ENCODE measurements at regions not wholly inside any gene's neighbourhood (a gene's known extent, or its start where the extent isn't known, plus 50 kb on each side); places are given as distances from the start of the nearest gene placed in this dataset.
"Not testable (repeated sequence)": the region's sequence is repeated elsewhere in the genome, so short reads cannot be mapped to it uniquely, and the experiment has no call there.

DNA sequence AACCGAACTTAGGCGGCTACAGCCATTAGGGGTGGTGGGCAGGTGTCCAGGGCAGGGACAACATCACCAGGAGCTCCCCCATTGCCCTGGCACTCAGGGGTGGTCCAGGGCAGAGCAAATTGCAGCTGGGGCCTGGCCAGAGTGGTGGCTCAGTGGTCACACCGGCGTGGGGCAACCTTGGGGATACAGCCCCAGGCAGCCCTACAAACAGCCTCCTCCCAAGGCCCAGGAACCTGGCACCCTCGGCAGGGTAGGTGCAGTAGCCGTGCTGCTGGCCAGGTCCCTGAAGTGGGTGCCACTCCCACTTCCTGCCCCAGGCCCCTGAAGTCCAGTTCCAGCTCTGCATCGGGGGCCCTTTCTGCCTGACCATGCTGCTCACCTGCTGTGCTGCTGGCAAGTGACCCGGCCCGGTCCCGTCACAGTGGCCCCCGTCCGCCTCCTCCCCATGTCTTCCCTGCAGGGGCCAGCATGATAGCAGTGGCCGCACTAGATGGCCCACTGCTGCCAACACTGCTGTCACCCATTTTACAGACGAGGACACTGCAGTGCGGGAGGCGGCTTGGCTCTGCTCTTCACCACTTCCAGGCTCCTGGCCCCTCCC, 712.8 kb downstream of the MATN1 start:
- no peak for DNase-seq

DNA sequence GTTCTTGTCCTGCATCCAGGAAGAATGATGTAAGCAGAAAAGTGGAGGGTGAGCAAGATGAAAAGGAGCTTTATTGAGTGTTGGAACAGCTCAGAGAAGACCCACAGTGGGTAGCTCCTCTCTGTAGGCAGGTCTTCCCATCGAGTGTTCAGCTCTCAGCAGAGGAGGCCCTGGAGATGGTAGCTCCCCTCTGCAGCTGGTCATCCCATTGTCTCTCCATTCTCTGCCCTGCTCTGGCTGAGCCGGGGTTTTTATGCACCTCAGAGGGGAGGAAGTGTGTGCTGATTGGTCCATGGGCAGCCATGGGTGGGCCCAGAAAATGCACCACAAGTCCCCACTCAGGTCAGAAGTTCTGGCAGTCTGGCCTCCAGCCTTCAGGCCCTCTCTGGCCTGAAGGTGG, 713.7 kb downstream of the MATN1 start:
- no peak for DNase-seq

DNA sequence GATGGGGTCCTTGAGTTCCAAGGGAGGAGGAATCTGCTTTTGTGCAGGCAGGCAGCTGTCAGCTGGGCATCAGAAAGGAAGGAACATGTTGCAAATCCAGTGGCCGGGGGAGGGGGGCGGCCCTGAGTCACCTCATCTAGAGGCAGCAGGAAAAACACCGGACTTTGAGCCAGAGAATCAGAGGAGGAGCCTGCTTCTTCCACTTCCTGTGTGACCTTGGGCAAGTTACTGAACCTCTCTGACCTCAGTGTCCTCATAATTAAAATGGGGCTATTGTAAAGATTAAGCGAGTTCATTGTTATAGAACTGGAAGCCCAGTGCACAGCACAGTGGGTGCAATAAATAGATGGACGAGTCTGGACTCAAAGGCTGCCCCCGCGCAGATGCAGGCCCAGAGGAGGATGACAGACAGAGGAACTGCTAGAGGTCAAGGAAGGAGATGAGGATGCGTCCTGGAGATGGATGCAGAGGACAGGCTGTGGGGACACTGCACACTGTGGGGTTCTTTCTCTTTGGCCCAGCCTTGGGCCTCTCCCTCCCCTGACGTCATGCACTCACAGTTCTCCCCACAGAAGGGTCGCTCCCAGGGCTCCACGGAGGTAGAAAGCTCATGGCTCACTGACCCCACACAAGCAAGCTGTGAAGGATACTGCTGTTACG, 714.3 kb downstream of the MATN1 start:
- DNase-seq, result no peak

DNA sequence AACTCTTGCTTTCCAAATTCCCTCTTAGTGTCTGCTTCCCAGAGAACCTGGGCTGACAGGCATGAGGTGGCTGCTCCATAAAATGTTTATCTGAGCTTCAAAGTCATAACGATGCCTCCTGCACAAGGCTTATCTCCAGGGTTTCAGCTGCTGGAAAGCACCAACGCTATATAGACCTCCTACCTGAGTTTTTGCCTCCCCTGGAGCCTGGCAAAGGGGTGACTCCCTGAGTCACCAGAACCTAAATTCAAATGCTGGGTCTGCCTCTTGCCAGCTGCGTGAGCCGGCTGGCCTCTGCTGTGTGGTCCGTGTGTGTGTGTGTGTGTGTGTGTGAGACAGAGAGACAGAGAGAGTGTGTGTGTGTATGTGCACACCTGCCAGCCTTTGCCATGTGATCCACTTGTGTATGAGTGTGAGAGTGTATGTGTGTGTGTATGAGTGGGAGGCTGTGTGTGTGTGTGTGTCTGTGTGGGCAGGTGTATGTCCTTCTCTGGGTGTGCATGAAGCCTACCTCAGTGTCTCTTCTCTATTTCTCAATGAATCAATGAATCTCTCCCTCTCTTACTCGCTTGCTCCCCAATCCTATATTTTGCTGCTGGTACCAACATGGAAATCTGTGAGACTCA, 714.9 kb downstream of the MATN1 start:
- DNase-seq, result no peak

DNA sequence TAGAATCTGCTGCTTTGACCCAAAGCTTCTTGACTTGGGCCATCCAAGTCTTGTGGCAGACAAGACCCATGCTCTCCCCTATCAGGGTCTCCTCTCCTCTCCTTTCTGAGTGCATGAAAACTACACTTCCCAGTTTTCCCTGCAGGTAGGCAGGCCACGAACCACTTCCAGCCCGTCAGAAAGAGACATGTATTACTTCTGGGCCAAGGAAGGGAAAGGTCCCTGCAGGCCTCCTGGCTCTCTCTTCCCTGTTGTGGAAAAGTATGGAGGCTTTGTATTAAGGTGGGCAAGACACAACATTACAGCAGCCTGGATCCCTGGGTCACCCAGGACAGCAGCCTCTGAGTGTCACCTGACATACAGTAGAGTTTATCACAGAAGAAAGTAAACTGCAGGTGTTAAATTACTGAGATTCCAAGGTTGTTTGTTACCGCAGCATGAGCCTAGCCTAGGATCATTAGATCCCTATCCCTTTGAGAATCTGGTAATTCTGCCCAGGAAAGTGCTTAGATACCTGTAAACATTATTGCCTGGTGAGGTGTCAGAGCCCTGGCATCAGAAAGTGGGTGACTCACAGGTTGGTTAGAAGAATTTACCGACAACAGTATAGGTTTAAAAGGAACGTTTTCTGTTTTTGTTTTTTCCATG, 717.3 kb downstream of the MATN1 start:
- DNase-seq, result no peak

DNA sequence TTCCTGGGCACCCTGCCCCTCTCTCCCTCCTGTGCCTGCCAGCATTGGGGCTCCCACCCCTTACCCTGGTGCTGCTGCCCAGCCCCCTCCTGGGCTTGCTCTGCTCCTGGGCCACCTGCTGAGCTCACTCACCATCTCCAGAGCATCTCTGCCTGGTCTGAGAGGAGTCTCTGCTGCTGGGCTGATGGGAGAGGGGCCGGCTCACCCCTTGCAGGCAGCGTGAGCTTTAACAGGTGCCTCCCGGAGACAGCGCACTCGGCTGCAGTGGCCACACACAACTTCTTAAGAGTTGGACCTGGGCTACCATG, 721.7 kb downstream of the MATN1 start:
- no peak for DNase-seq

DNA sequence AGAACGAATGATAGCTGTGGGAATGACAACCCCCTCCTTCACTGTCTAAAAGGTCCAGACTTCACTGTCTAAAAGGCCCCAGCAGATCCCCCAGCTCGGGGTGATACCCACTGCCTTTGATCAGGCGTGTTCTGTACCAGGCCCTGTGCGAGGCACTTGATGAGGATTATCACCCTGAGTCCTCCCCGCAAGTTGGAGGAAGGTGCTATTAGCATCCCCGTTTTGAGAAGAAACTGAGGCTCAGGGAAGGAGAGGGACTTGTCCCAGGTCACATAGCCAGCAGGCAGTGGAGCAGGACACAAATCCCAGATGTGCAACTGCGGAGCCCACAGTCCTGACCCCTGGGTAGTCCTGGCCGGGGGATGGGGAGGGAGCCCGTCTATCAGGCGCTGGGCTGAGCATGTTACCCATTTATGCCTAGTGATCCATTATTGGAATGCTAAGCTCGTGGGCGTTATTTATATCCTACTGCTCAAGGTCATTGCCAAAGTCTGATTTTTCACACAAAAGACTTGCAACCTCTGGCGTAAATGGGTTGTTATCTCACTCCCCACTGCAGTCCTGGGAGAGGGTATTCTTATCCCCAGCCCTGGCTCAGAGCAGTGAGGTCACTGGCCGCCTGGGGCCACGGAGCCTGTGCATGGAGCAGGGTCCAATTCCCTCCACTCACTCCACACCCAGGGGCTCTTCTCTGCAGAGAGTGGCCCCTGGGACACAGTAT, 722.2 kb downstream of the MATN1 start:
- no peak for DNase-seq

DNA sequence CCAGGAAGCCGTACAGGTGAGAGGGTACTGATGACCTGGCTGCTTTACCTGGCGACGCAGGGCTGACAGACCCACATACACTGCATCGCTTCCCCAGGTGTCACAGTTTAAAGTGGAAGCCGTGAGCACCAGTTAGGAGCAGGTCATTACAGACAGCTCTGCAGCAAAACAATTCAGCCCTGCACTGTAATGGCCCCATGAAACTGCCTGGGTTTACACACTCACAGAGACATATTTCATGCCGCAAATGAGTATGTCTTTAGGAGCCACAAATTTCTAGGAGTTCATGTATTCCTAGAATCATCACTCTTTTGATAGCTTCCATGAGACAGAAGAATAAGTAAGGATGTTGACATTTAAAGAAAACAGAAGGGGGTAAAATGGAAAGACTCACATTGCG, 723.1 kb downstream of the MATN1 start:
- DNase-seq, result no peak

DNA sequence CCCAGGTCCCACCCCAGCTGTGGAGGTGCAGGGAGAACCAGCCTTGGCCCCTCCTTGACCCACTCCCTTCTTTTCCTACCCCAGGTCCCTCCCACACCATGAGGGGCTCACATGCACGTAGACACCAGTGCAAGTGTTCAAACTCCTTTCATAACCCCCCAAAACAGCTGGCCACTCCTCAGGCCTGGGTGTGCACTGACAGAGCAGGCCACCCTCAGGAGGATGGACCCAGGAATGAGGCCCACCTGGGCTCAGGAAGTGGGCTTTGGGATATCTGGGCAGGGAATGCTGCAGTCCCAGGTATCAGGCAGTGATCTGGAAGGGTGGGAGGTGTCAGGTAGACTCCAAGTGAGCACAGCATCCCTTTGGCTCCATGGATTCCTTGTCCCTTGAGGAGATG, 723.8 kb downstream of the MATN1 start:
- no peak for DNase-seq

DNA sequence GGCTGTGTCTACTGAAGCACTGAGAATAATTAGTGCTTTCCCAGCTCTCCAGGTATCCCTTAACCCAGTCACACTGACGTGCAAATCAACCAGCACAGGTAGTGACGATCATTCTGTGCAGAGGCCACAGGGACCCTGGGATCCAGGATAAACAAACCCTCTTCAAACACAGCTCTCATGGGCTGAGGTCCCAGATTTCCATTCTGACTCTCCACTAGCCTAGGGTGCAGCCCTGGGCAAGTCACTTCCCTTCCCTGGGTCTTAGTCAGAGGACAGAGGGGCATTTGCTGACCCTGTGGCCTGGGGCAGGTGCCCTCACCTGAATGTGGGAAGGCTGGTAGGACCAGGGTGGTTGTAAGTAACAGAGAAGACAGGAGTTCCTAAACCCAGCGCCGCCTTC, 724.7 kb downstream of the MATN1 start:
- DNase-seq, result no peak

DNA sequence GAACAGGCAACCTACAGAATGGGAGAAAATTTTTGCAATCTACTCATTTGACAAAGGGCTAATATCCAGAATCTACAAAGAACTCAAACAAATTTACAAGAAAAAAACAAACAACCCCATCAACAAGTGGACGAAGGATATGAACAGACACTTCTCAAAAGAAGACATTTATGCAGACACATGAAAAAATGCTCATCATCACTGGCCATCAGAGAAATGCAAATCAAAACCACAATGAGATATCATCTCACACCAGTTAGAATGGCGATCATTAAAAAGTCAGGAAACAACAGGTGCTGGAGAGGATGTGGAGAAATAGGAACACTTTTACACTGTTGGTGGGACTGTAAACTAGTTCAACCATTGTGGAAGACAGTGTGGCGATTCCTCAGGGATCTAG, 725.6 kb downstream of the MATN1 start:
- not testable (repeated sequence) for DNase-seq

DNA sequence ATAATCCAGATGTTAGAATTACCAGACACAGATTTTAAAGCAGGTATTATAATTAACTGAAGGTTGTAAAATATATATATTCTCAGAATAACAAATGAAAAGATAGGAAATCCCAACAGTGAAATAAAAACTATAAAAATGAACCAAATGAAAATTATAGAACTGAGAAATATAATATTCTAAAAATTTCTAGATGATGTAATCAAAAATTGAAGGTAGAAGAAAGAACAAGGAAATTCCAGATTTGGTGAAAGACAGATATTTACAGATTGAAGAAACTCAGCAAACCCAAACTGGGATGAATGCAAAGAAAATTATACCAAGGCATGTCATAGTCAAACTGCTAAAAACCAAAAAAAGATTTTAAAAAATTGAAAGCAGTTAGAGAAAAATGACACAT, 729.4 kb downstream of the MATN1 start:
- no peak for DNase-seq

DNA sequence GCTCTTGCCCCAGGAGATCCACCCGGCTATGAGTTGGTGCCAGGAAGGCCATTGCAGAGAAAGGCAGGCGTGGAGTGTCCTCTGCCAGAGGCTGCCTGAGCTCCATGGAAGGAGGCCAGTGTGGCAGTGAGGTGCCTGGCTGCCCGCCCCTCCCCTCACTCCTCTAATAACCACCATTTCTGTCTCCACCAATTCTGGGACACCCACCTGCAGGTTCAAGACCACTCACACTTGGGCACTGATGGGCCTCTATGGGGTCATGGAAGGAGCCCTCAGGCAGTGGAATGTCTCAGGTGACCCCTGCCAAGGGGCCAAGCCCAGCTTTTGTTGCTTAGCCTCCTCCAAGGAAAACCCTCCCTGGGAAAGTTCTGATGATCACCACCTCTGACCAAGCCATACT, 731.6 kb downstream of the MATN1 start:
- DNase-seq, result no peak

DNA sequence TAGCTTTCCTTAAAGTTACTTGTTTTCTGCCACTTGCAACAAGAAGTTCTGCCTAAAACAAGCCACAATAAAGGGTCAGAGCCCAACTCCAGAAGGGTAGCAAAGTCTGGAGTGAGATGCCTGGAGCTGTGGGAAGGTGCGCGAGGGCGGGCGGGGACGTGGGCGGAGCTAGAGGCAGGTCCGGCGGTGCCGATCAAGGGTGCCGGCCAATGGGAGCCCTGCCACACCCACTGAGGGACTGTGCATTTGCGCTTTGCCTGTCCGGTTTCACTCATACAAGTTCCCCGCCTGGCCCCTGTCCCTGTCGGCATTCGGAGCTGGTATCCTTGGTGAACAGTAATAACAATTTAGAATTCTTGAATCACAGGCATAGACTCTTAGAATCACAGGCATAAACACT, 732.4 kb downstream of the MATN1 start:
- no peak for DNase-seq

DNA sequence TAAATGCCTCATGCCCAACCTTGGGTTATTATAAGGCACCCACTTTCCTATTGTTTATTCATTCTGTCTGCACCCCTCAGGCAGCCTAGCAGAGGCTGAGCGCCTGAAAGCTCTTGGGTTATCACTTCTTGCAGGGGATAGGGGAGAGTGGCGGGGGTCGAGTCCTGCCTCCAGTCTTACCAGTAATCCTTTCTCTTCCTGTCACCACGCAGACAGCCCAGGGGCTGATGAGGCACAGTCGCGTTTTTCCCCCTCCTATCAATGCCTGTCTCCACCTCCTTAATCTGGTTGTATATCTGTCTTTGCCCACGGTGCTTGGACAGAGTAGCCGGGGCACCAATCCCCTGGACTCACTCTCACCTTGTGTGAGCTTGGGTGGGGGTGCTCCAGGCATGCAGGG, 733.1 kb downstream of the MATN1 start:
- no peak for DNase-seq

DNA sequence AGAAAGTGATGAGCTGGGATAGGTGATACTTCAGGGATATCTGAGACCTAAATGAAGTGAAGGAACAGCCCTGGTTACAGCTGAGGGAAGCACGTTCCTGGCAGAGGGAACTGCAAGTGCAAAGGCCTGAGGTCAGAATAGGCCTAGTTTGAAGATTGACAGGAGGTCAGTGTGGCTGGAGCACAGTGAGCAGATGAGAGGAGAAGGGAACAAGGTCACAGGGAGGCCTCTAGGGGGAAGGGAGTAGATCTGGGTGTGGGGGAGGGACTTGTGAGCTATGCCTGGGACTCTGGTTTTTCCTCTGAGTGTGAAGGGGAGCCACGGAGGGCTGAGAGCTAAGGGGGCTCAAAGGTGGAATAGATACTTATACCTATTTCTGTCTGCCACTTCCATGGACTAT, 736.4 kb downstream of the MATN1 start:
- DNase-seq, result no peak

DNA sequence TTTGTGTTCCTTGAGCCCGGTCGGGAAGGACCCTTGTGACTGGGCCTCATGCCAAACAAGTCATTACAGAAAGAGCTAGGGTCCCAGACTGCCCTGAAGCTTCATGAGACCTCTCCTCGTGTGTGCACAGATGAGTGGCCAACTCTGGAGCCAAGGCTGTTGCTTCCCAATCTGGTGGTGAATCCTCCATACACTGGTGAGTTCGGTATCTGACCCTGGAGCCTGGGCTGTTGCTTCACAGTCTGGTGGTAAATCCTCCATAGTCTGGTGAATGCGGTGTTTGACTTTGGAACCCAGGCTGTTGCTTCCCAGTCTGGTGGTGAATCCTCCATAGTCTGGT, 737.8 kb downstream of the MATN1 start:
- DNase-seq, result no peak

DNA sequence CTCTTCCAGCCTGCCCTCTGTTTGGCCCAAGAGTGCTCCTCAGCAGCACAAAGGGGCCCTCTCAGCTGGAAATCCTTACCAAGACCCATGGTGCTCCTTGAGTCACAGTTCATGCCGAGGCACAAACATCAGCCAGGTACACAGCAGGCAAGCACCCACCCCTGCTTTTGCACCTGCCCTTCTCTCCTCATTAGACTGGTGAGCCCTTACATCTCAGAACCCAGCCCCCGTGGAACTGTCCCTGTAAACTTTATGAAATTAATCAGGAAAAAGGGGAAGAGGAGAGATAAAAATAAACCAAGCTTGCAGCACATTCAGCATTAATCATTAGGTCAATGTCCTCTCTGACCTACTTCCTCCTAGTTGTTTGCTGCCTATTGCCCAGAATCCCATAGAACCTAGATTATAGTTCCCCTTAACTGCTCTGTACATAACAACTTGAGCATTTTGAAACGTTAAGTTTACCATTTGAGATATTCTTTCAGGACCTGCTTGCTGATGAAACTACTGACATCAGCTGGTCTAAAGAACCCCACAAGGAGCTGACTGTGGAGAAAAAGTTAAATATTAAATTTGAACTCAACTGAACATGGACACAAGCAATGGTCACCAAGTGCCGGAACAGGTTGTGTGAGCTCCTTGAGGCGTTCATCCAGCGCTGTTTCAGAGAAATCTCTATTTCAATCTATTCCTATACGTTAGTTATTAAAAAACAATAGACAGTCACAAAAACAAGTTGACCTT, 738.4 kb downstream of the MATN1 start:
- DNase-seq, result no peak

DNA sequence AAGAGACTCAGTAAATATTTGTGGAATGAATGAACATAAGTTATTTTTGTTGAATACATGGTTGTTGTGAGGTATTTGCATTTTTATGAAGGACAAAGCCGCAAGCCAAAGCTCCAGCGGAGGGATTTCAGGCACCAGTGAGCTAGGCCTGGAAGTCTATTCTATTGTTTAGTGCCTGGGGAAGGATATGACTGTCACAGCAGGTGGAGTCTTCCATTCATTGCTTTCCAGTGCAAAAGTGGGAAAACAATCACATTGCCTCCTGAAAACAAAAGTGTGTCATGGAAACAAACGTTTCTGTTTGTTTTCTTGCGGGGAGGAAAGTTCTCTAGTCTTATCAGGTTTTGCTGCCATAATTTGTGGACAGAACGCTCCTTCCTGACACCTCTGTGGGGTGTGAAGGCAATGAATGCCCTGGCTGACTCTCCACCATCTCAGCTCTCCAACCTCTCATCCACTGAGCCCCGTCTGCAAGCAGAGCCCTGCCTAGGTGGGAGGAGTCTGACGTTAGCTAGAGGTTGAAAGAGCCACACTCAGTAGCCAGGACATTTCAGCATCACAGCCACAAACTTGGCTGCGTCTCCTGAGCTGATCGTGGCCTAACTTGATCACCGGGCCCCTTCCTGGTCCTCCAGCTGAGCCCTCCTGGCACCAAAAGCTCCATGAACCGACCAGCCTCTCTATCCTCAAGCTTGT, 739.1 kb downstream of the MATN1 start:
- DNase-seq, result no peak

DNA sequence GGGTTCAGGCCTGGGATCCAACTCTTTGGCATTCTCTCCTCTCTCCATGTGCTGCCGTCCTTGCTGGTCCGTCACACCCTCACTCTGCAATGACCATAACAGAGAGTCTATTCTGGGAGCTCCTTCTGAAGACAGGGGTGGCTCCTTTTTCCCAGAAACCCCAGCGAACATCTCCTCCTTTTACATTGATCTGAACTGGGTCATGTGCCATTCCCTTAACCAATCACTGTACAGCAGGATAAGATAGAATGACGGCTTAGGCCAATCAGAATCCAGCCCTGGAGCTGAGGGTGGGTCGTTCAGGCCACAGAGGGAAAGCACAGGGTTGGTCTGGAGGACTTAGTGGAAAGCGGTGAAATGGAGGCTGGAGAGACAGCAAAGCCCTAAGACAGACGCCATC, 740.1 kb downstream of the MATN1 start:
- DNase-seq, result no peak

DNA sequence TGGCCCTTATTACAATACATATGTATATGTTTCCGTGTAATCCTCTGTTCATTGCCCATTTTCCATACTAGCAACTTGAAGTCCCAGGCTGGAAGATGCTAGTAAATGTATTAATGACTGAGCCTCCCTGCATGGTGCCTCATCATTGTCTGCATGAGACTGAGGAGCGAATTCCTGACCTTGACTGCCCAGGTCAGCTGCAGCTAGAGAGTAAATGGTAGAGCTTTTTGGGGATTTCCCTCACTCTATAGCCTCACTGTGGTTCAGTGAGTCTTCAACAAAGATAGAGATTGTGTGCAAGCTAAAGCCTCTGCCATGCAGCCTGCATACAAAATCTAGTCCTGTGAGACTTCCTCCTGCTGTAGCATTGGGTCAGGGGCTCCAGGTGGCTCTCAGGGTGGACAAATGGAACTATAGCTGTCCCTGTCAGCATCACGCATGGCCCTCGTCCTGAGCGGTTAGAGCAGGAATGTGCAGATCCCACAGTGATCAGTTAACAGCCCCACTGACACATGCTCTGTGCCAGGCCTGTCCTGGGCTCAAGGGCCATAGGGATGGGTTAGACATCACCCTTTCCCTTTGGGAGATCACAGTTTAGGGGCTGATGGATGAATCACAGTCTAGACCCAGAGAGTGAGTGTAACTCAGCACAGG, 741.7 kb downstream of the MATN1 start:
- no peak for DNase-seq

DNA sequence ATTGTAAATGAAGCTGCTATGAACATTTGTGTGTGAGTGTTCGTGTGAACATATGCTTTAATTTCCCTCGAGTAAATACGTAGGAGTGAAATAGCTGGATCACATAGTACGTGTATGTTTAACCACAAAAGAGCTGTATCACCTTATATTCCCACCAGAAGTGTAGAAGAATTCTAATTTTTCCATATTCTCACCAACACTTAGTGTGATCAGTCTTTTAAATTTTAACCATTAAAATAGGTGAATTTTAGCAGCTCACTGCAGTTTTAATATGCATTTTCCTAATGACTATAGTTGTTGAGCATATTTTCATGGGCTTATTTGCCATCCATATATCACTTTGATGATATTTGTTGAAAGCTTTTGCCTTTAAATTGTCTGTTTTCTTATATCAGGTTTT, 741.2 kb downstream of the PTPRU start:
- no peak for DNase-seq
